ENCODE measurements at regions not wholly inside any gene's neighbourhood (a gene's known extent, or its start where the extent isn't known, plus 50 kb on each side); places are given as distances from the start of the nearest gene placed in this dataset.
"Not testable (repeated sequence)": the region's sequence is repeated elsewhere in the genome, so short reads cannot be mapped to it uniquely, and the experiment has no call there.

- not testable (repeated sequence) for TF ChIP-seq ESRRA (IDR thresholded peaks at IDR 0.05; ENCODE audit: borderline replicate concordance, low read length); EP300 (IDR thresholded peaks at IDR 0.05); CTCF (IDR thresholded peaks at IDR 0.05); POLR2A (IDR thresholded peaks at IDR 0.05; ENCODE audit: low read length); POLR2AphosphoS2 (conservative IDR thresholded peaks at IDR 0.05; ENCODE audit: low read length); CBX8 (IDR thresholded peaks at IDR 0.05); HDAC2 (IDR thresholded peaks at IDR 0.05); NPAS2 (CRISPR knock-in tag; IDR thresholded peaks at IDR 0.05; ENCODE audit: borderline replicate concordance); MAFK (IDR thresholded peaks at IDR 0.05; ENCODE audit: partially characterized antibody); RNF2 (IDR thresholded peaks at IDR 0.05; ENCODE audit: borderline replicate concordance, low read depth)
Observed at GRCh38 chr4:52409766-52410165, 249.3 kb downstream of the USP46 start.
